ENCODE measurements at regions not wholly inside any gene's neighbourhood (a gene's known extent, or its start where the extent isn't known, plus 50 kb on each side); places are given as distances from the start of the nearest gene placed in this dataset.
"Not testable (repeated sequence)": the region's sequence is repeated elsewhere in the genome, so short reads cannot be mapped to it uniquely, and the experiment has no call there.

DNA sequence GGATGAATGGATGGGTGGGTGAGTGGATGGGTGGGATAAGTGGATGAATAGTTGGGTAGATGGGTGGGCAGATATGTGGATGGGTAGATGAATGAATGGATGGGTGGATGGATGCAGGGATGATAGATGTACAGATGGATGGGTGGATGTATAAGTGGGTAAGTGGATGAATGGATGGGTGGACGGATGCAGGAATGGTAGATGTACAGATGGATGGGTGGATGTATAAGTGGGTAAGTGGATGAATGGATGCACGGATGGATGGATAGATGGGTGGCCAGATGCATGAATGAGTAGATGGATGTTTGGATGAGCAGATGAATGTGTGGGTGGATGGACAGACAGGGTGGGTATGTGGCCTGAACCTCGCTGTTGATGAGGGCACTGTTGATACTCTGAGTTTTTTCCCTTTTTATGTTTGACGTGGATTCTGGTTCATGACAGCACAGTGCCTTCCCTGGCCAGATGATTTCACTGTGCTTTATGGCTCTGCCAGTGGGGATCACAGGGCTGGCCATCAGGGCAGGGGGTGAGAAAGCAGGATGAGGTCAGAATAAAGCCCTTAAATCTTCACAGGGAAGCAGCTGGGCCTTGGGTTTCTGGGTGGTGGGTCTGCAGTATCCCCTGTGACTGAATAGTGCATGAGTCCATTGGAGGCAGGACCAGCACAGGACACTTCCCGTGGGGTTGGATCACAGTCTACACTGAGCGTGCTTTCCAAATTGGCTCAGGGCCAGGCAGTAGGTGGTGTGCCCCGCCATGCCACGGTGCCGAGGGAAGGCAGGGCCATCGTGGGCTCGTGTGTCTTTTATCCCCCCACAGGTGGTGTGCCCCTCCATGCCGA lies 213.2 kb downstream of the BANP start:
- peak; percentile 40 for DNase-seq (ENCODE audit: low spot score)

DNA sequence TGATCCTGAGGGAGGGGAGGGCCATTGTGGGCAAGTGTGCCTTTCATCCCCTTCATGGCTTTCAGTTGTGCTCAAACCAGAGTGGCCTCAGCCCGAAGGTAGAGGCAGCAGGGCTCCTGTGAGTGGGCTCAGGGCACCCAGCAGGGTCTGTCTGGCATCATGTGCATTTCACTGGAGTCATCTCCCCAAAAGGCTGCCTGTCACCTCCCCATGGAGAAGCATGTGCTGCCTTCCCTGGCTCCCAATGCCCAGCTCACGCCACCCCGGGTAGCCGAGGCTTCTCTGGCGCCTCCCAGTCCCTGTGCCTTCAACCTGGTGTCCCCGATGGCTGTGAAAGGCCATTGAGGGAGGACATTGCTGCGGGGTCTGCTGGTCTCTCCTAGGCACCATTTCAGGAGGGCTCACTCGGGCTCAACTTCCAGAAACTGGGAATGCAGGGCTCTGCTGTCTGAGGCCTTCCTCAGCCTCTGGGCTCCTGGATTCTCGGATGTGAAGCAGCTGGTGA lies 213.9 kb downstream of the BANP start:
- DNase-seq (ENCODE audit: low spot score), result peak; percentile 33

DNA sequence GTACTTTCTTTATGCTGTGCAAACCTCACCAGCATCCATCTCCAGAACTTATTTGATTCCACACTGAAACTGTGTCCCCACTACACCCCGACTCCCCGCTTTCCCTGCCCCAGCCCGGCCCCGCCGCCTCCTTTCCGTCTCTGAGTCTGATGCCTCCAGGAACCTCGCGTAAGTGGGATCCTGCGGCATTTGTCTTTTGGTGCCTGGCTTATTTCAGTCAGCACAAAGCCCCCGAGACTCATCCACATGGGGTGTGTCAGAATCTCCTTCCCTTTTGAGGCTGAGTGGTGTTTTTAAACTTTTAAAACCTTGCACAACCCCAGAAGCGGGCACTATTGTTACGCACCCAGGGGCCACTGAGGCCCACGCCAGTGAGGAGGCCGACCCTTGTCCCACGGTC lies 214.4 kb downstream of the BANP start:
- peak; percentile 26 for DNase-seq (ENCODE audit: low spot score)

DNA sequence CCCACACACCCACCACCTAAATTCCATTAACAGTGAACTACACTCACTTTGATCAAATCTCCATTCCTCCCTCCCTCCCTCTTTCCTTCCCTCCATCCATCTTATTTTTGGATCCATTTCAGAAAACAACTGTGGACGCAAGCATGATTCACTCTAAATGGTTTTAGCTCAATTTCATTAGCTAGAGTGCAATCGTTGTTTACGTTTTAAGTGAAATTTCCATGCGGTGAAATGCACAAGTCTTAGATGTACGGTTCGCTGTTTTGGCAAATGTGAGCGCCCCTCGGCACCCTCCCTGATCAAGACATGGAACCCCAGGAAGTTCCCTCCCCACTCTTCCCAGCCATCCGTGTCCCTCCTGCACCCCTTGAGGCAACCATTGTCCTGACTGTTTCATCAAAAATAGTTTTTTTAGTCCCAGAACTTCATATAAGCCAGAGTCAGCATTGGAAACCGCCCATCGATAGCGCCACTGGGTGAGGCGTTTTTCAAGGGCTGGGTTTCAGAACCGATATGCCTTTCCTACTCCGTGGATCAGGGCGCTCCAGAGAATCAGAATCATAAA lies 215.1 kb downstream of the BANP start:
- peak; percentile 34 for DNase-seq (ENCODE audit: low spot score)

DNA sequence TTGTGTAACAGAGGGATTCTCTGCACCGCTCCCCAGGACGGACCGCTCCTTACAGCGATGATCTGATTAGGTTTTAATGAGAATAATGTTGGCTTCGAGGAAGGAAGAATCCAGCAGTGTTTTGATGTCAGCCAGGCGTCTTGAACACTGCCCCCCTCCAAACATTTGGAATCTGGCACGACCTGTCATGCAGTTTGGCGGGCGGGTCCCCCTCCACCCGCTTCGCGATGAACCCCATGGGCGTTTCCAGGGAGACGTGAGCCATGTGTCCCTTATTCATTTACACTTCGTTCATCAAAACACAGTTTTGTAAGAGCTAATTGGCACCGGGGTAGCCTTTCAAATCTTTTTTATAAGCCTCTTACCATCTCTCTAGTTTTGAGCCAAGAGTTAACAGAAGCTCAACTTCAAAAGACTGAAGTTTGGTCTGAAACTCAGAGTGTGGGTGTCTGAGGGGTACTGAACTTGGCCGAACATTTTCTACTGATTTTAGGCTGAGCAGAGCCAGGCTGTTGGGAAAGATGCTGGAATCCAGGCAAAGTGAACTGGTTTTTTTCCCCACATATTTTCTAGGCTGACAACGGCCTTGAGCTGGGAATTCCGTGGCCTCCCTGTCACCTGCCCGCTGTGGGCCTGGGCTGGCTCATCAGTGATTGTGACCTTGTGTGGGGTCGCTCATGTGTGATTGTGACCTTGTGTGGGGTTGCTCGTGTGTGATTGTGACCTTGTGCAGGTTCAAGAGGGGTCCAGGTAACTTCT lies 214.8 kb upstream of the ZNF469 start:
- DNase-seq (ENCODE audit: low spot score), result peak; percentile 41

DNA sequence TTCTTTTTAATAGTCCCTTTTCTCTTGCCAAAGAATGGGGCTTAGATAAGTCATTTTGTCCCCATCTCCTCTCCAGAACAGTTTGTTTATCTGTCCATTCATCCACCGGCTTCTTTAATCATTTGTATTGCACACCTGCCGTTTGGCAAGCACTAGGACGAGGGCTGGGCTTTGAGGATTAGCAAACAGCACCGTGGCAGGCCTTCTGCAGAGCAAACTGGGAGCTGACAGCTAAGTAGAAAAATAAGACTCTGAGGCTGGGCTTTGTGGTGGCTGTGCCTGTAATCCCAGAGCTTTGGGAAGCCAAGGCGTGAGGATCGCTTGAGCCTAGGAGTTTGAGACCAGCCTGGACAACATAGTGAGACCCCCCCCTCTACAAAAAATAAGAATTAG lies 214.2 kb upstream of the ZNF469 start:
- DNase-seq (ENCODE audit: low spot score), result peak; percentile 33

DNA sequence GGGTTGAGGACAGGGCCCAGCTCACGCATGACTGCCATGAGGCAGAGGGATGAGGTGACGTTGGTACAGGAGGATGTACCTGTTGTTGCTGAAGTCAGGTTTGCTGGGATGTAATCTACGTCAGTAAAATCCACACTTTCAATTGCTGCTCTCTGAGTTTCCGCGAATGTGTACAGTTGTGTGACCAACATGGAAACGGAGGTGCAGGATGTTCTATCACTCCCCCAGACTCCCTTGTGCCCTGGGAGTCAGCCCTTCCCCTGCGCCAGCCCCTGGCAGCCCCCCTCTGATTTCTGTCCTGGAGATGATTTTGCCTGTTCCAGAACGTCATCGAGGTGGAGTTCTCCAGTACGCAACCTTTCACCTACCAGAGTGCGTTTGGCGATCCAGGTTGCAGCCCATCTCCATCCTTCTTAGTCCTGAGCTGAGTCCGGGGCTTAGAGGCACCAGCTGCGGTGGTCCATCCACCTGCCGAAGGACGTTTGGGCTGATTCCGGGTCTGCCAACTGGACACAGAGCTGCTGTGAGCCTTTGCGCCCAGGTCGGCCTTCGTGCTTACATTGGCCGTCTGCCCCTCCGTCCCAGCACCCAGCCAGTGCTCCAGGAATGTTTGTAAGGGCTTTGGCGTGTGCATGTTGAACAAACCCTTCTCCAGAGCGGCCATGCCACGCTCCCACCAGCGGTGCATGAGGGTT lies 213.5 kb upstream of the ZNF469 start:
- peak; percentile 36 for DNase-seq (ENCODE audit: low spot score)

DNA sequence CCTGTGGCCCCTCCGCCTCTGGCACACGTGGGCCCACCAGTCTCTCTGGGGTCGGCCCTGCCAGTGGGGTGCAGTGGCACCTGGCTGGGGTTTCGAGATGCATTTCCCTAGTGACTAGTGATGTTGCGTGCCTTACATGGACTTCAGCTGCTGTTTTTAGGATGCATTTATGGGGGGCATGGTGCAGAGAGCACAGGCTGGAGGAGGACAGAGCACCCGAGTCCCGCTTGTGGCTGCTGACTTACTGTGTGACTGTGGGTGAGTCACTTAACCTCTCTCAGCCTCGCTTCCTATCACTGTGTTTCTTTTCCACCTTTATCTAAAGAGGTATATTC lies 213.0 kb upstream of the ZNF469 start:
- peak; percentile 18 for DNase-seq (ENCODE audit: low spot score)

DNA sequence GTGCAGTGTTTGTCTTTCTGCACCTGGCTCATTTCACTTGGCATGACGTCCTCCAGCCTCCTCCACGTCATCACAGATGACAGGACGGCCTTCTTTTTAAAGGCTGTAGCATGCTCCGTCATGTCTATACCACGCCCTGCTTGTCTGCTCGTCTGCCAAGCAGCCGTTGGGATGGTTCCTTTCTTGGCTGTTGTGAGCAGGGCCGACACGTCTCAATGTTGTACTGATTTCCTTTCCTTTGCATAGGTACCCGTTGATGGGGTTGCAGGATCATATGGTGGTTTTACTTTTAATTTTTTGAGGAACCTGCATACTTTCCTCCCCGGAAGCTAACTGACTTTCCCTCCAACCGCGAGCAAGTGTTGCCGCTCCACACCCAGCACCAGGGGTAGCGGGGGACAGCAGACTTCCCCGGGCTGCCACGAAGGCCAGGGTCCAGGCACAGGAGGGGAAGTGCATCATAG lies 212.2 kb upstream of the ZNF469 start:
- DNase-seq (ENCODE audit: low spot score), result peak; percentile 15

DNA sequence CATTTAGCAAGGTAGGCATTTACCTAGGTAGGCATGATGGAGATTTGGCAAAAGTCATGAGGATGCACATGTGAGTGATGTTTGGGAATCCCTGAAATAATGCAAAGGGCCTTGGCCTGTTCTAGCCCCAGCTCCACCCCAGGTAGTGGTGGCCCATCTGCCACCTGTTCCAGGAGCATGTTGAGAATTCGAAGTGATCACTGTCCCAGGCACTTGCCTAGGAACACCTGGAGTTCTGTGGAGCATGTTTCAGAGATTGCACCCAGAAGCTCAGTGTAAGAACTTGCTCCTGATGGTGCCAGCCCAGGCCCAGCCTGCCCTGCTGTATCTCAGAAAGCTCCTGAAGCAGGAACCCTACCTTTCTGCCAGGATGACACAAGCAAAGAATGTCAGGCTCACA lies 211.6 kb upstream of the ZNF469 start:
- DNase-seq (ENCODE audit: low spot score), result peak; percentile 1

DNA sequence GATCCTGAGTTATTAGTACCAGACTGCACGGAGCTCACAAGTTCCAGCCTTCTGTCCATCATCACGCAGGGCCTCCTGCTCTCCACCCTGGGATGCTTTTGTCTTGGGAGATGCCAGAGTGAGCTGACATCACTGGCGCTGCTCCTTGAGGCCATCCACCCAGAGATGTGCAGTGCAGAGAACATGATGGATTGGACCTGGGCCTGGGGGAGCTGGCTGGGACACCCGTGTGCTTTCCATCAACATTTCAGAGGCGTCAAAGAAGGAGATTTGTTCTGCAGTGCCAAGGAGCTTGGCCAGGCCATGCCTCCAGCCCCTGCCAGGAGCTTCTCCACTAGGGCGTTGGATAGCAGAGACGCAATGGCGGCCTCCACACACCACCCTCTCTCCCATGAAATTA lies 206.6 kb upstream of the ZNF469 start:
- DNase-seq (ENCODE audit: low spot score), result not testable (repeated sequence)

DNA sequence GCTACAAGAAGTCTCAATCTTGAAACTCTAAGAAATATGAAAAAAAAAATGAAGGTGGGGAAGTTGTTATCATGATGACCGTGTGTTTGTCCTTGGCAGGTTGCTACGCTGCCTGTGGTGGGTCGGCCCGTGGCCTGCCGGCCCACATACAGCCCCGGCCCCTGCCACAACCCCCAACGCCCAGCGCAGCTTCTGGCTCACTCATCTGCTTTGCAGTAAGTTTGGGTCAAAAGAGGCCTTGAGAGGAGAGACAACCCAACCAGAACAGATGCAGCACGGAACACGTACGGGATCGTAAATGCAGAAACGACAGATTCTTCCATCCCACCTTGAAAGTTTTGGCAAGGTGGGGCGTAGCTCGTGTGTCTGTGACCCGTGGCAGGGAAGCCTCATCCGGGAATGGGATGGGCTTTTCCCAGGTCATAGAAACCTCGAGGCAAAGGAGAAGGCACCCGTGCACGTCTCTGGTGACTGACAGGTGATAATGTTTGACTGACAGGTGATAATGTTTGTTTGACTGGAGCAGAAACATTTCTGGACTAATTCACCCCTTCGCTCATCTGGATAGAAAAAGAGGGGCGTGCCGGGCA lies 206.1 kb upstream of the ZNF469 start:
- DNase-seq (ENCODE audit: low spot score), result not testable (repeated sequence)

DNA sequence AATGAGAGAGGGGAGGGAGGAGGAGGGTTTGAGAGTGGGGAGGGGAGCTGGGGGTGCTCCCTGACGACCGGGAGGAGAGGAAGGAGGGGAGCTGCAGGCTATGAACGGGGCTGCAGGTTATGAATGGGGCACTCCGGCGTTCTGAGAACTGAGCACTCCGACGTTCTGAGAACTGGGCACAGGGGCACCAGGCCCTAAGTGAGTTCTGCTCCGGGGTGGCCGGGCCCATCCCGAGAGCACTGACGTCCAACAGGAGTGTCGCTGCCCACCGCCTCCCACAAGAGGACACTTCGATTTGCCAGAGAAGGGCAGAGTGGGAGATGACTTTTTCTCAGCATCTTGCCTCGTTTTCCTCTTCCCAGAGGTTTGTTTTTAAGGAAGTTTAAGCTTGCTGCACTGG lies 204.5 kb upstream of the ZNF469 start:
- DNase-seq (ENCODE audit: low spot score), result peak; percentile 33

DNA sequence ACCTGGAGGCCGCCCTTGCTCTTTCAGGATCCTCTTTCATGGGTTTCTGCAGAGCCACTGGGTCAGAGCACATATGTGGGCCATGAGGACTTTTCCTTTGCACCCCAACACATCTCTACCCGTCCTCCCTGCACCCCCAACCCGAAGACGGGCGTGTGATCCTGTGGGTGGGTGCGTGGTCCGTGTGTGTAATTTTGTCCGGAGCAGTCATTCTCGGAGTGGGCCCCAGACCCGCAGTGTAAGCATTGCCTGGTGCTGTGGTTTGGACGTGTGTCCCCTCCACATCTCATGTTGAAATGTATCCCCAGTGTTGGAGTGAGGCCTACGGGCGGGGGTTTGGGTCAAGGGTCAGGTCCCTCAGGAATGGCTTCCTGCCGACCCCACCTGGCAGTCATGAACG lies 203.9 kb upstream of the ZNF469 start:
- DNase-seq (ENCODE audit: low spot score), result peak; percentile 18

DNA sequence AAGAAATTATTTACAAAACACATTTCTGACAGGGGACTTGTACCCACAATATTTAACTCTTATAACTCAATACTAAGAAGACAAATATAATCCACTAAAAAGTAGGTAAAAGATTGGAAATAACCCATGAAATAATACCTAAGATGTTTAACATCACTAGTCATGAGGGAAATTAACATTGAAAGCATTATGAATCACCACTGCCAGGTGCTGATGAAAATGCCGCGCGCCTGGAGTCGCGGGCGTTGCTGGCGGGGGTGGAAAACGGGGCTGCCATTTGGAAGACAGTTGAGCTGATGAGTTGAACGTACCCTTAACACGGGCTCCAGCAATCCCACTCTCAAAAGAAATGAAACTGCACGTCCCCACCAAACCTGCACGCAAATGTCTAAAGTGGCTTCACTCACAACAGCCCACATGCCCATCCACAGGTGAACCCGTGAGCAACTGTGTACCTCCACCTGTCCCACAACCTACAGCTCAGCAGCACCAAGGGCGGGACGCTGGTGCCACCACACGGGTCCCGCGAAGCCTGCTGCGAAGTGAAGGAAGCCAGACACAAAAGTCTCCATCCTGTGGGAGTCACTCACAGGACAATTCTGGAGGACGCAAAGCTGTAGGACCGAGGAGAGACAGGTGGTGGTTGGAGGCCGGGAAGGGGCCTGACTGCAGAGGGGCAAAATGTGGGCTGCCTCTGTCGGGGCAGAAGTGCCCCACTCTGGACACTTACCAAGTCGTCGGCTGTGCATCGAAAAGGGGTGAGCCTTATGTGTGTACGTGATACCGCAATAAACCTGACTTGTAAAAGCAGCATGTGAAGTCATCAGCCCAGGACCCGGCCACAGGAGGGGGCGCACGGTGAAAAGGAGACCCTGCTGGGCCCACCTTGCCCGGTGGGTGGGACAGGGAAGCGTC lies 199.5 kb upstream of the ZNF469 start:
- DNase-seq (ENCODE audit: low spot score), result peak; percentile 41

DNA sequence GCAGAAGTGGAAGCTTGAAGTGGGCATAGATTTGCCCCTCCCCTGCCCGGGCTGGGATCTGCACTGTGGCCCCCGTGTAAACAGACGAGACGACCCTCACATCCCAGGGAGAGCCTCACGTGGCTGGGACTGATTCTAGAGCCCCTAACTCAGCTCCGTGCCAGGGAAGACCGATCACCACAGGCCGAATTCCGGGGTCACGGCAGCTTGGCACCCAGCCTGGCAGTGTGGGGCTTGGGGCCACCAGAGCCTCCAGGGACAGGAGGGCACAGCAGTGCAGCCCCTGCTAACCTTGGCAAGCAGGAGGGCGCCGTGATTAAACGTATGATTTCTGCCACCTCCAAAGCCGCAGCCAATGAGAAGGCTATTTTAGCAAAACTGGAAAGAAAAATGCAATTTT lies 198.7 kb upstream of the ZNF469 start:
- DNase-seq (ENCODE audit: low spot score), result peak; percentile 36

DNA sequence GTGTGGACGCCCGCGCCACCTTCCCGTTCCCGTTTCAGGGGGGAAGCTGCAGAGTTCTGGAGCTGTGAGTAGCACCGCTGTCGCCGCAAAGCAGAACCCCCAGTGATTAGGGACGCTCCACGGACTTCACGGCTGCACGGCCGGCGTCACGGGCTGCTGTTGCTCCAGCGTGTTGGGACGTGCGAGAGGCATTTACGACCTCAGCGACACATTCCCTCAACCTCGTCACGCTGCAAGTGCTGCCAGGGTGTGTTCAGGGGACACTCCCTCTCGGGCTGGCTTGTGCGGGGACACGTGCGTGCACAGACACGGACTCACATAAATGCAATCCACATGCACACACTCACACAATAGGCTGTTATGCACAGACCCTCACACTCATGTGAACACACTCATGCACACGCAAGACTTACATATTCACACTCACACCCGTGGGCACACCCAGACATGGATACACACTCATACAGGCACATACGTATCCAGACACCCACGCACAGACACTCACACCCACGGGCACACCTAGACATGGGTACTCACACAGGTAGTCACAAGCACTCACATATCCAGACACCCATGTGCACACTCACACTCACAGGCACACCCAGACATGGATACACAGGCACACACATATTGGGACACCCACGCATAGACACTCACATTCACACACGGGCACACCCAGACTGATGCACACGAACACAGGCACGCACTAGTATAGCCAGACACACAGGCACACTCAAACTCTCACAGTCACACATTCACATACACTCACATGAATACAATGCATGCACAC lies 198.0 kb upstream of the ZNF469 start:
- peak; percentile 38 for DNase-seq (ENCODE audit: low spot score)

DNA sequence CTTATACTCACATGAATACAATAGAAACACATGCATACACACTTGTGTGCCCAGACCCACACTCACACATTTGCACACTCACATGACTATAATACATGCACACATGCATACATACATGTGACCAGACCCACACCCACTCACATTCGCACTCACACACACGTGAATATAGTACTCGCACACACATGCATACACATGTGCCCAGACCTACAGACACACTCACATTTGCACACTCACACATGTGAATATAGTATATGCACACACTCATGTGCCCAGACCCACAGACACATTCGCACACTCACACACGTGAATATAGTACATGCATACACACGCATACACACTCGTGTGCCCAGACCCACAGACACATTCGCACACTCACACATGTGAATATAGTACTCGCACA lies 197.4 kb upstream of the ZNF469 start:
- not testable (repeated sequence) for DNase-seq (ENCODE audit: low spot score)

Data from ureter (tissue), 1 donor.